ENCODE measurements at regions not wholly inside any gene's neighbourhood (a gene's known extent, or its start where the extent isn't known, plus 50 kb on each side); places are given as distances from the start of the nearest gene placed in this dataset.
A peak's percentile ranks its signal among the peaks of the same experiment; 100 is the strongest.
"Not testable (repeated sequence)": the region's sequence is repeated elsewhere in the genome, so short reads cannot be mapped to it uniquely, and the experiment has no call there.

DNA sequence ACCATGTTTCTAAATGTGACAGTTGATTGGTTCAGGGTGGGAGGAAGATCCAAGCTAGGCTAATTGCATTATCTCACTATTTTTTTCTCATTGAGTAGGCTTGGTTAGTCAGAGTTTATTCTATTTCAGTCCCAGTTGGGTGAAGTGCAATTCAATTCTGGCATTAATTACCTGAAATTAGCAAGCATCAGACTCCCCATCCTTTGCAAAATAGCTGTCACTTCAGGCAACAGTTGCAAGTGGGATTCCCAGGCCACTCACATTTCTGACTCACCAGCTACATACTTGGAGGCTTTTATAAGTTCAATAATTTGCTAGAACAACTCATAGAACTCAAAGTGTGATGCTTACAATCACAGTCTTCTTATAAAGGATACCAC lies 155.8 kb upstream of the HAND2 start:
- no peak for DNase-seq

DNA sequence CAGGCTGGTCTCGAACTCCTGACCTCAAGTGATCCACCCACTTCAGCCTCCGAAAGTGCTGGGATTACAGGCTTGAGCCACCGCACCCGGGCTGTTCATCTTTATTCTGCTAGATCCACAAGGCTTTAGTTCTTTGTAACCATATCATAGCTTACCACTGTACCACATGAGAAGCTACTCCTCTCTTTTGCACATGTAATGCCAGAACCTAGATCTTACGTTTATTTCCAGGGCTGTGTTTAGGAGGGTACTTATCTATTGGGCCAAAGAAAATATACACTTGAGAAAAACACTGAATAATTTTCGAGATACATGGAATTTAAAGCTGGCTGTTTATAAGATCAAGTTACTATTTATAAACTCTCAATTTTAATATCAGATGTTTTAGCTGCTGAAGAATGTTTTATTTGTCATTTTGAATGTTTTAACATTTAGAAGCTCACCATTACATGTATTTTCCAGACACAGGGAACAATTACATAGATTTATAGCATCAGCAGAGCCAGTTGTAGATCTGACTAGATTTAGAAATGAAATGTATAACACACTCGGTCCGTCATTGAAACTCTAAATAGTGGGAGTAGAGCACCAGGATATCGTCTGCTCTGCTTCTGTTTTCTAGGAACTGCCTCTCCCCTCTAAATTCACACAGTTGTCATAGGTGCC lies 155.3 kb upstream of the HAND2 start:
- DNase-seq, result no peak

DNA sequence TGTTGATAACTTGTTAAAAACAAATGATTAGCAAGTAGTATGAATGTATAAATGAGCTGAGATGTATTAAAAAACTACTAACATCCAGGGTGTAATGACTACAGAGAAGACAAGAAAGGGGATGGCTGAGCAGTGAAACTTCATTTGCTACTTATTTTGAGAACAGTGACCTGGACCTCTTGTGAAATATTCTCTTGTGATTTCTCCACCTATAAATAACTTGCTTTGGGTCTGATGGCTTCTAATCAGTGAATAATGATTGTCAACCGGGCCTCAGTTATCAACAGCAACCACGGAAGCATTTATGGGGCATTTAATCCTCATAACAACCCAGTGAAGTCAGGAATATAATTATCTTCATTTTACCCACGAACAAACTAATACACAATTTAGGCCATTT lies 154.2 kb upstream of the HAND2 start:
- no peak for DNase-seq

DNA sequence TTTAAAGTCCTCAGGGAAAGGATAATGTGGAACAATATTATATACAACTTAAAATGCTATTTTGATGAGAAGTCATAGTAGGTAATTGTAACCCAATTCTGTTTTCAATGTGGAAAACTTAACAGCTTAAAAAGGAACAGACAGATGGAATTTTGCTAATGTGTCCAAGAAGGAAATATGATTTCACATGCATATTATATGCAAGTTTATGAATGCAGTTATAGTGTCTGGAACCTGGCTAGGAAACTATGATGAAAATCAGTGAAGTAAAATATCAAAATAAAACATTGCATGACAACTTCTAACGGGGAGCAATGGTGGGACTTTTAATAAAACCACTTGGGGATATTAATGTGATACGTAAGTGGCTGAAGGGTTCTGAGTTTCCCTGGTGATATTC lies 152.6 kb upstream of the HAND2 start:
- DNase-seq, result no peak

DNA sequence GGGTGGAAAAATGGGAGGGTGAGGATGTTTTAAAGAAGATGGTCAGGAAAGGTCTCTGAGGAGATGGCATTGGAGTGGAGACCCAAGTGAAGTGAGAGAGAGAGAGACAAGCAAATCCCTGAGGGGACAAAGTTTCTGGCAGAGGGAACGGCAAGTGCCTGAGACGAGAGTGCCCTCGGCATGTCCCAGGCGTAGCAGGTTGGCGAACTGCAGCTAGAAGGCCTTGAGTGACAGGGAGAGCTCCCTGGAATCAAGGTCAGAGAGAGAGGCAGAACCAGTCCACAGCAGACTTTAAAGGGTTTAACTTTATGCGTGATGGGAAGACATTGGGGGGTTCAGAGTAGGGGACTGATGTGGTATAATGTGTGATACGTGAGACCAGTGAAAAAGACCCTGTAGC lies 150.2 kb upstream of the HAND2 start:
- no peak for DNase-seq

DNA sequence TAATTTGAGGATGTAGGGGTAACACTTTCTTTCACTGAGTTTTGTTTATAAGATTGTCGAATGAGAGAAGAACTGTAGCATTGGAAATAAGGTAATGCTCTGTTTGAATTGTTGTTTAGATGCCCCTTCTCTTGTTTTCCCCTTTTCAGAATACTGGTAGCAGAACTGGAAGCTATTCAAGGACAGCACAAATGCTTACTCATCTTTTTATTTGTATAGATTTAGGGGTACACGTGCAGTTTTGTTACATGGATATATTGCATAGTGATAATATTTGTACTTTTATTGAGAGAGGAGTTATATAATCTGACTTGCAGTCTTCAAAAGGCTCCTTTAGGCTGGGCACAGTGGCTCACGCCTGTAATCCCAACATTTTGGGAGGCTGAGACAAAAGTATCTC lies 145.4 kb upstream of the HAND2 start:
- DNase-seq, result no peak

DNA sequence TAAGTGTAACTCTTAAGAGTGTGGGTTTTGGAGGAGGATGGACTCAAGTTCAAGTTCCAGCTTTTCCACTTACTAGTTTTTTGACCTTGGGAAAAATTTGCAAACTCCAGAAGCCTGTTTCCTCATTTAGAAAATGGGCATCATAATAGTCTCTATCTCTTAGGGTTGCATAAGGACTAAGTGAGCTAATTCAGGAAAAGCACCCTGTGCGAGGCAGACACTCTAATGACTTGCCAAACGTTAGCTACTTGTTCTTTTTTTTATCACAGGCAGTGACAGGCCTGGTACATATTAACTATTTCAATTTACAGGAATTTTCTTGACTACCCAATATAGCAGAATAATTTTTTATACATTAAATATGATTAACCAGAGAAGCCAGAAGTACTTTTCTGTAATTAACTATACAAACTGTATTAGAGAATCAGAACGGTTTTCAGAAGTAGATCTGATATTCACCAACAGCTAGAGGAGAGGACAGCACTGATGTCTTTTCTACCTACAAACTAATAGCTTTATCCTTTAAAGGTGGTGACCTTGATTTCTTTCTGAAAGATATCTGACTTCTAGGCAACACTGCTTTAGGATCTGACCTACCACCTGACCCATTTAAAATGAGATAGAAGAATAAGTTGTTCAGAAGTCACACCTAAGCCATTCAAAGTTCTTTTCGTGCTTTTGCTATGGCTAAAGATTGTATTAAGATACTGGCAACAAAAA lies 139.6 kb upstream of the HAND2 start:
- DNase-seq, result no peak

DNA sequence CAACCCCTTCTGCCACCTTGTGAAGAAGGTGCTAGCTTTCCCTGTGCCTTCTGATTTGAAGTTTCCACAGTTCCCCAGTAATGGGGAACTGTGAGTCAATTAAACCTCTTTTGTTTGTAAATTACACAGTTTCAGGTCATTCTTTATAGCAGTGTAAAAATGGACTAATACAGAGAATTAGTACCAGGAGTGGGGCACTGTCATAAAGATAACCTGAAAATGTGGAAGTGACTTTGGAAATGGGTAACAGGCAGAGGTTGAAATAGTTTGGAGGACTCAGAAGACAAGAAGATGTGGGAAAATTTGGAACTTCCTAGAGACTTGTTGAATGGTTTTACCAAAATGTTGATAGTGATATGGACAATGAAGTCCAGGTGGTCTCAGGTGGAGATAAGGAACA lies 131.0 kb upstream of the HAND2 start:
- DNase-seq, result no peak

DNA sequence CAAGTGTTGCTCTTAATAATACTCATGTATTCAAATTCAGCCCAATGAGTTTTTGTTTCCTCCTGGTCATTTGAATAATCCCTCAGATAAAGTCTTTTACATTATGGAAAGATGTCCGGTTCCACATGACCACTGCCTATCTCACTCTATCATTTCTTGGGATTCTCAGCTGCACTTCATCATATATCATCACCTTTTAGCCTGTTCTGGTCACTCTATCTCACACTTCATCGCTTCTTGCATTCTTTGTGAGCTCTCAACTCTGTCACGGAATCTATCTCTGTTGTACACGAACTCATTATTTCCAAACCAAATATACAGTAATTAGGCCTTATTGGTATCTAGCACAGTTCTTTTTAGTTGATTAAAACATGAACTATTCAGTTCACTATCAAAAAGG lies 126.9 kb upstream of the HAND2 start:
- no peak for DNase-seq

DNA sequence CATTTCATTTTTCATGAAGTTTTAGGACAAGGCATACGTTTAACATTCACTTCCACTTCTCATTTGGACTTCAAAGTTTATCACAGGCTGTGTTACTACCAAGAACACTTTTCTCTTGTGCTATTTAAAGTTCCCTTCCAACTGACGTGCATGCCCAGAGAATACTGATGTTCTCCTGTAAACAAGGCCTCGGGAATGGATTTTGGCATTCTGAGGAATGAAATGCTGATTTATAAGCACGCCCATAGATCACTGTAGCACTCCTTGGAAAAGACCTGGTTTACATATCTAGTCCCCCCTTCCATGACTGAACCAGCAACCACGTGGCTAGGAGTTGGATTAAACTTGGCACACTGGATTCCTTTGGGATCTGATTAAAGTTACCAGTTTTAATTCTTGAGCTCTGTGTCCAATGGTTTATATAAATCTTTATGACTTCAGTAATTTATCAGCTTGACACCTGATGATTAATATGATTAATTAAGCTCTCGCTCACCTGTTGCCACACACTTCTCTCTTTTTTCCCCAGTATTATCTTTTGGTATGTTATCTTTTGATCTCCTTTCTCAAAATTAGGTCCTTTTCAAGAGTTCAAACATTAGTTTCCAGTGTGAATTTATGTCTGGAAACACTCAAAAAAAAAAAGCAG lies 122.4 kb upstream of the HAND2 start:
- DNase-seq, result no peak

DNA sequence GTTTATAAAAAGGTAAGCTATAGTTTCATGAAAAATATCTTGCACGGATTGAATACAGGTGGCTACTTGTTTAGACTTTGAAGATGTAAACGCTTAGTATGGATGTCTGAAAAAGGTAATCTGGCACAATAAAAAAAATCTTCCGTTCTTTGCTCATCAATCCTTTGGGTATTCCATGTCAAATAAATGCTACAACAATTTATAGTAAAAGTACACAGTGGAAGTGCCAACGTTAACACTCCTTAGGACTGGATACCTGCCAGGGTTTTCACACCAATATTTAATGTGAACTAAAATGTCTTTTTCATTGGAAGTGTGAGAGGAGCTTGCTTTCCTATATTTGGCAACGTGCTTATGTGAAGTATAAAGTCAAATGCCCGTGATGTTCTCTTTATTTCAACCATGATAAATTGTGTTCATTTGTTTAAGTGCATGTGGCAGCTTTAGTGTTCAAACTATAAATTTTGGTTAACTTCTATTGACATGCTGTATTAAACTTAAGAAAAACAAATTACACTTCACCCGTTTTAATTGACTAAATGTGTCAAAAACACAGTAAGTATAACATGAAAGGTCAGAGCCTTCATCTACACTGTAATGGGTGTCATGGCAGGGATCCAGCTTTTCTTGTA lies 121.7 kb upstream of the HAND2 start:
- DNase-seq, result no peak

DNA sequence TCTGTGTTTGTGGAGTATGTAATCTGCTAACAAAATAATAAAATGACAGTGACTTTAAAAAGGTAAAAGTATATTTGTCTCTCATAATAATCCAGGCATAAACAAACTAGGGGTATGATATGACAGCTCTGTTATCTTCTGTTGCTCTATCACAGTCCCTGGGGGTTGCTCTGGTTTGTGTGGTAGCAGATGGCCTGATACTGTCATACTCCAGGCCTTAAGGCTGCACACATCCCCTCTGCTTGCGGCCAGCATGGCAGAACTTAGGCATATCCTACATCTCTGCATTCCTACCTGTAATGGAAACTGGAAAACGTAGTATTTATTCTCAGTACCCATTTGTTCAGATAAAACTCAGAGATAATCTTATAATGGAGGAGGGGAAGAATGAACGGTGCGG lies 117.9 kb upstream of the HAND2 start:
- DNase-seq, result no peak

DNA sequence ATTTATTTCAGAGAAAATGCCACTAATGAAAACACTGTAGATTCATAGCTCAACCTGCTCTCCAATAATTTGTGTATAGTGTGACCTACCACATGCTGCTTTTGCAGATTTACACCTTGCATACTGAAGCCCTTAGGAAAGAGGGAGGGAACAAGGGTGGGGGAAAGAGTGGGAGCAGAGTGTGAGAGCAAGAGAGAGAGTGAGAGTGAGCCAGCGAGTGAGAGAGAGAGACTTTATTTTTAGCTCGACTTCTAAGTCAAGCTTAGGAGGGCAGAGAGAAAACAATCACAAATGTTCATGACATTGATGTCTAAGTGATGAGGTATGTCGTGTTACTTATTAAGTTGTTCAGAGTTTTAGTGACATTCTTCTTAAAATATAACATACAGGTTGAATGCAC lies 112.5 kb upstream of the HAND2 start:
- peak; percentile 4 for DNase-seq

DNA sequence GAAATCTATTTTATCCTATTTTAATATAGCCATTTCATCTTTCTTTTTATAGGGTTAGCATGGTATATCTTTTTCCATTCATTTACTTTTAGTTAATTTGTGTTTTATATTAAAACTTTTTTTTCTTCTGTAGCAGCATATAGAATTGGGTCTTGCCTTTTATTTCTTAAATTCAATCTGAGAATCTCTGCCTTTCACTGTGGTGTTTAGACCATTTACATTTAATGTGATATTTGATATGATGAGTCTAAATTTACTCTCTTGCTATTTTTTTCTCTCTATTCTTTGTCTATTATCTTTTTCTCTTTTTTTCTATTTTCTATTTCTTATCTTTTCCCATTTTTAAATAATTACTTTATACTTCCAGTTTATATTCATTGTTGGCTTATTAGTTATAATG lies 105.4 kb upstream of the HAND2 start:
- no peak for DNase-seq

DNA sequence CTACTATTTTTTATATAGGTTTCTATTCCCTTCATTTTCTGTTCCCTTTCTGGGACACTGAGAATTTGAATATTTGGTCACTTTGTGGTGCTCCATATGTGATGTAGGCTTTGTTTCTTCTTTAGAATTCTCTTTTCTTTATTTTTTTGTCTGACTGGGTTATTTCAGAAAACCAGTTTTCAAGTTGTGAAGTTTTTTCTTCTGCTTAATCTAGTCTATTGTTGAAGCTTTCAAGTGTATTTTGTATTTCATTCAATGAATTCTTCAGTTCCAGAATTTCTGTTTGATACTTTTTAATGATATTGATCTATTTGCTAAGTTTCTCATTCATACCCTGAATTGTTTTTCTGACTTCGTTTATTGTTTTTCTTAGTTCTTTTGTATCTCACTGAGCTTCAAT lies 96.2 kb upstream of the HAND2 start:
- DNase-seq, result no peak

DNA sequence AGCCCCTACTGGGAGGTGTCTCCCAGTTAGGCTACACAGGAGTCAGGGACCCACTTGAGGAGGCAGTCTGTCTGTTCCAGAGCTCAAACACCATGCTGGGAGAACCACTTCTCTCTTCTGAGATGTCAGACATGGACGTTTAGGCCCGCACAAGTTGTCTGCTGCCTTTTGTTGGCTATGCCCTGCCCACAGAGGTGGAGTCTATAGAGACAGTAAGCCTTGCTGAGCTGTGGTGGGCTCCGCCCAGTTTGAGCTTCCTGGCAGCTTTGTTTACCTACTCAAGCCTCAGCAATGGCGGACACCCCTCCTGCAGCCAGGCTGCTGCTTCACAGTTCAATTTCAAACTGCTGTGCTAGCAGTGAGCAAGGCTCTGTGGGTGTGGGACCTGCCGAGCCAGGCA lies 88.6 kb upstream of the HAND2 start:
- DNase-seq, result not testable (repeated sequence)

DNA sequence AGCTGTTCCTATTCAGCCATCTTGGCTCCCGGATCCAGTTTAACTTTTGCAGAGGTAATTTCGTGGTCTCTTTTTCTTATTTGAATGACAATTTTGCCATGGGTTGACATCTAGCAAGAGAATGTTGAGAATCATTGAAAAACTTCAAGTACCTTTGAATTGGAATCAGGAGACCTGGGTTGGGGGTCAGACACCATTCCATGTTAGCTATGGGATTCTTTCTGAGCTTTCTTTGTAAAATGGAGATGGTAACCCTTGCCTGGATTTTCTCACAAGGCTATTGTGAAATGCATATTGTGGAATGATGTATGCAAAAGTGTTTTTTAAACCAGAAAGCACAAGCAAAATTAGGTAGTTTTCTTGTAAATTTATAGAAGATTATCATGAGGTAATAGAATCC lies 79.1 kb upstream of the HAND2 start:
- no peak for DNase-seq

DNA sequence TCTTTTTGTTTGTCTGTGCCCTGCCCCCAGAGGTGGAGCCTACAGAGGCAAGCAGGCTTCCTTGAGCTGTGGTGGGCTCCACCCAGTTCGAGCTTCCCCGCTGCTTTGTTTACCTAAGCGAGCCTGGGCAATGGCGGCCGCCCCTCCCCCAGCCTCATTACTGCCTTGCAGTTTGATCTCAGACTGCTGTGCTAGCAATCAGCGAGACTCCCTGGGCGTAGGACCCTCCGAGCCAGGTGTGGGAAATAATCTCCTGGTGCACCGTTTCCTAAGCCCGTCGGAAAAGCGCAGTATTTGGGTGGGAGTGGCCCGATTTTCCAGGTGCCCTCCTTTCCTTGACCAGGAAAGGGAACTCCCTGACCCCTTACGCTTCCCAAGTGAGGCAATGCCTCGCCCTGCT lies 78.6 kb upstream of the HAND2 start:
- DNase-seq, result peak; percentile 41

DNA sequence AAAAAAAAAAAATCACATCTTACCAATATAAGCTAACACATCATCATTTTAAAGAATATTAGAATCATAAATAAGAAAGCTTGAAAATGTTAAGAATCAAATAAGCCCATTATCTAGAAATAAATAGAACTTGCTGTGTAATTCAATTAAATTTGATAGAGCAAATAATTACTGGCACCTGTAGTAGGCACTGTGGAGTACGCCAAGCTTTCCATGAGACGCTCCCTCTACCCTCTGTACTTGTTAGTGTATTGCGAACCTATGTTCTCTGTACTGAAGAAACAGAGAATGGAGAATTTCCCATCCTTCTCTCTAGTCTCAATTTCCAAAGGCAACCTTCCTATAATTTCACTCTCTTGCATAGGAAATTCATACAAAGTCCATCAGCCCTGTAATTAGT lies 61.7 kb upstream of the HAND2 start:
- no peak for DNase-seq

DNA sequence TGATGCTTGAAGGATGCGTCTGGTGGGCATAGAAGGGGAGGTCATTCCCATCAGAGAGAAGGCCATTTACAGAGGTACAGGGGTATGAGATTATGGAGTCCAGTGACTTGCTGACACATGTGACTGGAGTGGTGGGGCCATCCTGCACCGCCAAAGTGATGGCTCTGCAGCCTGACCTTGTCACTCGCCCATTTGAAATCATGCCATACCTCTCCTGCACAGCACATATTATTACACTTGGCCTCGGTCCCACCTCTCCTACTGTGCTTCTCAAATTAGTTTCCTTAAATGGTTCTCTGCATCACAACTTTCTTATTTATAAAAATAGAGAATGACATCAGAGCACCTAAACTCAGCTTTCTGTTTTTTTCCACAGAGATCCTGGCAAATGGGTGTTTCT lies 60.7 kb upstream of the HAND2 start:
- DNase-seq, result no peak

DNA sequence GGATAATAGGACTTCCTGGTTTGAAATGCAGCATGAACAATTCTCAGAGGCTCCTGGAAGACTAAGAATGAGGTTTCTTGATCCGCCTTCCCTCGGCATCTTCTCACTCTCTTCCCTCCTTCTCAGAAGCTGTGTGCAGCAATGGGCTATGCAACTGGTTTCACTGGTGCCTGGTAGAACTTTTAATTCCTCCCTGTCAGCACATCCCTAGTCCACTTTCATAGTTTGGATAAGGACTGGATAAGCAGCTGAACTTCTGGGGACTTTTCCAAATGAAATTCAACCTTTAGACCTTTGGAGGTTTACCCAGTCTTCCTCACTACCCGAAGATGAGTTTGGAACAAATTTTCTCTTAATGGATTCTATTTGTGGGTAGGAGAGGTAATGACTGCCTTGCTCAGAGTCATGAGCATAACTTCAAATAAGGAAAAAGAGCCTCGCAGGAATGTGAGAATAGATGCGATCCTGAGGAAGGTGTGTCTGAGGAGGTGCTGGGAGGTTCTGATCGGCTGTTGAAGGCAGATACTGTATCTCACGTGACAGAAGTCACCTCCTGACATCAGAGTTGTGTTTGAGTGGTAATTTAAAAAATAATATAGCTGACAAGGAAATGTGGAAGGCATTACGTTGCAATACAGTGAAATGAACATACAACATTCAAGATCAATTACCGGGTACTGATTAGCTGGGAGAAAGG lies 56.0 kb upstream of the HAND2 start:
- no peak for DNase-seq

DNA sequence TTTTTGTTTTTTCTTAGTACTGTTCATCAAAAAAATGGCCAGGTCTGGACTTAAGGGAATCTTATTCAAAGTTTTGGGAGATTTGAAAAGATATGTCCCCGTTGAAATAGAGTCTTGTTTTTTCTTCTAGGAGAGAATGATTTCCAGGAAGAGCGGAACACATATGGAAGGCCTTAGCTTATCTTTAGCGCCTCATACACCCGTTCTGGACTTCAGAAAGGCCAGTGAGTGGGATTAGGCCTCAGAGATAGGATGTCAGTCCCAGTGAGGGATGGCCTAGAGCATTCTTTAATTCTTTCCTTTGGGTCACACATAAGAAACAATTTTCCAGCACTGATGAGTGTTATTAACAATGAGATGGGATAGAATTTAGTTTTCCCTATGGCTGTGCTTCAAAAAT lies 54.5 kb upstream of the HAND2 start:
- DNase-seq, result no peak

Measured in DMS53 (cell line).